Activated CD4-positive, CD25-positive, alpha-beta regulatory T cell treated with anti-CD3 and anti-CD28 coated beads, Interleukin-2, amount 50 U/mL, for 72 hours (primary cell): ENCODE measurements at regions not wholly inside any gene's neighbourhood (a gene's known extent, or its start where the extent isn't known, plus 50 kb on each side); places are given as distances from the start of the nearest gene placed in this dataset.

Source experiments
- DNase-seq: peaks from one replicate; pipeline ENCODE4 v3.0.0; 2021

- DNase-seq: no peak
These were observed 50.4 kb upstream of the CTNNBL1 start for GRCh38 chr20:37643400-37643799.

GRCh38 chr20:37642246-37642645 is 51.6 kb upstream of the CTNNBL1 start:
- no peak for DNase-seq

- DNase-seq: no peak
These were observed 52.9 kb upstream of the CTNNBL1 start for GRCh38 chr20:37640600-37641561.

- no peak for DNase-seq
These were observed 55.3 kb upstream of the CTNNBL1 start for GRCh38 chr20:37638527-37638926.

- DNase-seq: no peak
These were observed 56.9 kb upstream of the CTNNBL1 start for GRCh38 chr20:37636977-37637376.

- no peak for DNase-seq
These were observed 57.4 kb upstream of the CTNNBL1 start for GRCh38 chr20:37636212-37636975.

GRCh38 chr20:37630993-37631392 is 62.8 kb upstream of the CTNNBL1 start:
- DNase-seq: no peak

- DNase-seq: no peak
These were observed 63.7 kb upstream of the CTNNBL1 start for GRCh38 chr20:37630166-37630565.

- no peak for DNase-seq
These were observed 66.1 kb upstream of the CTNNBL1 start for GRCh38 chr20:37627767-37628130.

- DNase-seq: no peak
These were observed 66.6 kb upstream of the CTNNBL1 start for GRCh38 chr20:37627060-37627766.

GRCh38 chr20:37624963-37625362 is 68.9 kb upstream of the CTNNBL1 start:
- no peak for DNase-seq

GRCh38 chr20:37622728-37623127 is 71.1 kb upstream of the CTNNBL1 start:
- DNase-seq: no peak

- no peak for DNase-seq
These were observed 74.3 kb upstream of the CTNNBL1 start for GRCh38 chr20:37619496-37619895.

GRCh38 chr20:37616110-37616425 is 77.8 kb upstream of the CTNNBL1 start:
- DNase-seq: no peak

- peak; percentile 53 for DNase-seq
These were observed 78.3 kb upstream of the CTNNBL1 start for GRCh38 chr20:37615340-37616109.

GRCh38 chr20:37611852-37612251 is 82.0 kb upstream of the CTNNBL1 start:
- DNase-seq: no peak

GRCh38 chr20:37611346-37611745 is 82.5 kb upstream of the CTNNBL1 start:
- DNase-seq: no peak

- DNase-seq: no peak
These were observed 82.6 kb upstream of the BLCAP start for GRCh38 chr20:37610203-37610798.

- DNase-seq: no peak
These were observed 75.0 kb upstream of the BLCAP start for GRCh38 chr20:37602634-37603033.

- no peak for DNase-seq
These were observed 72.8 kb upstream of the BLCAP start for GRCh38 chr20:37600486-37600885.

GRCh38 chr20:37598575-37599342 is 71.1 kb upstream of the BLCAP start:
- DNase-seq: no peak
